SK-N-SH (cell line): ENCODE measurements at regions not wholly inside any gene's neighbourhood (a gene's known extent, or its start where the extent isn't known, plus 50 kb on each side); places are given as distances from the start of the nearest gene placed in this dataset.

Experiments used
- CTCF ChIA-PET: fragments of 300-600, 350-600 bp; formaldehyde crosslinking; extraction: SDS; loops from one replicate; lab custom pipeline; 2021; lab: Yijun Ruan, JAX
- POLR2A ChIA-PET: fragments of 350-600 bp; sonication (Branson Sonifier 250); formaldehyde crosslinking; extraction: SDS; loops from one replicate; lab custom pipeline; 2020; ENCODE audit warnings: antibody characterized with exemption, inconsistent platforms; lab: Yijun Ruan, JAX
- DNase-seq: peaks from one replicate; pipeline ENCODE4 v3.0.0; 2012
- H2AFZ ChIP-seq: fragments of 200-600 bp; sonication (generic); 2 replicates; pipeline ENCODE4 v1.8.1; 2016; ENCODE audit warnings: antibody characterized with exemption, mild to moderate bottlenecking, low read depth
- H3F3A ChIP-seq: fragments of 200-600 bp; sonication (generic); replicated peaks from 2 replicates; pipeline ENCODE3; 2016; ENCODE audit warnings: antibody characterized with exemption, mild to moderate bottlenecking; ENCODE audit not compliant: insufficient read depth
- H3K27ac ChIP-seq, 2 experiments: fragments of 200-500 bp in 1 of 2; fragments of 200-600 bp in 1 of 2; sonication (Bioruptor generic) in 1 of 2; sonication (generic), shearing (Covaris generic) in 1 of 2; 2 replicates each; pipeline versions ENCODE4 v1.5.1 to v1.6.1; 2014 to 2016; ENCODE audit warnings: low read depth in 2 of 2, inconsistent platforms in 1 of 2, low read length in 1 of 2, mild to moderate bottlenecking in 1 of 2, mixed read lengths in 1 of 2
- H3K27me3 ChIP-seq: fragments of 200-600 bp; sonication (generic), shearing (Covaris generic); 2 replicates; pipeline ENCODE4 v1.6.1; 2016; ENCODE audit warnings: mixed run types; ENCODE audit not compliant: insufficient read depth
- H3K36me3 ChIP-seq, 2 experiments: fragments of 200-500 bp in 1 of 2; fragments of 200-600 bp in 1 of 2; sonication (Bioruptor generic) in 1 of 2; sonication (generic) in 1 of 2; replicated peaks in 1 of 2; 2 replicates each; pipeline versions ENCODE3 to v1.5.1; 2014 to 2016; ENCODE audit warnings: low read length in 1 of 2, mild to moderate bottlenecking in 1 of 2; ENCODE audit not compliant: insufficient read depth in 2 of 2, control insufficient read depth in 1 of 2
- H3K4me1 ChIP-seq, 2 experiments: fragments of 200-500 bp in 1 of 2; fragments of 200-600 bp in 1 of 2; sonication (Bioruptor generic) in 1 of 2; sonication (generic), shearing (Covaris generic) in 1 of 2; 2 replicates each; pipeline versions ENCODE4 v1.5.1 to v1.6.1; 2014 to 2016; ENCODE audit warnings: low read depth in 1 of 2, low read length in 1 of 2, mixed run types in 1 of 2; ENCODE audit not compliant: insufficient read depth in 2 of 2, control insufficient read depth in 1 of 2
- H3K4me2 ChIP-seq: fragments of 200-600 bp; sonication (generic), shearing (Covaris generic); 2 replicates; pipeline ENCODE4 v1.6.1; 2017; ENCODE audit warnings: mixed run types
- H3K4me3 ChIP-seq, 2 experiments: fragments of 200-500 bp in 1 of 2; fragments of 200-600 bp in 1 of 2; sonication (Bioruptor generic) in 1 of 2; sonication (generic), shearing (Covaris generic) in 1 of 2; 2 replicates each; pipeline versions ENCODE4 v1.5.1 to v1.8.1; 2014 to 2016; ENCODE audit warnings: low read depth in 2 of 2, inconsistent platforms in 1 of 2, low read length in 1 of 2, mild to moderate bottlenecking in 1 of 2, mixed read lengths in 1 of 2, moderate library complexity in 1 of 2
- H3K79me2 ChIP-seq: fragments of 200-600 bp; sonication (generic); 2 replicates; pipeline ENCODE4 v1.8.1; 2017; ENCODE audit warnings: mild to moderate bottlenecking; ENCODE audit not compliant: insufficient read depth
- H3K9ac ChIP-seq: fragments of 200-600 bp; sonication (generic); 2 replicates; pipeline ENCODE4 v1.6.1; 2017; ENCODE audit warnings: mixed run types
- H3K9me2 ChIP-seq: fragments of 200-600 bp; sonication (generic); 2 replicates; pipeline ENCODE4 v1.6.1; 2017; ENCODE audit warnings: mixed run types
- H3K9me3 ChIP-seq: fragments of 200-600 bp; sonication (generic); 2 replicates; pipeline ENCODE4 v1.6.1; 2017; ENCODE audit warnings: mixed run types, mild to moderate bottlenecking, moderate library complexity
- H4K20me1 ChIP-seq: fragments of 200-600 bp; sonication (generic); 2 replicates; pipeline ENCODE4 v1.6.1; 2017; ENCODE audit warnings: mild to moderate bottlenecking, mixed run types; ENCODE audit not compliant: insufficient read depth
- CTCF ChIP-seq: fragments of 200-600 bp; sonication (generic); IDR thresholded peaks from 2 replicates; pipeline ENCODE4 v1.6.1; 2017; ENCODE audit warnings: antibody characterized with exemption, mild to moderate bottlenecking, moderate library complexity
- FOXM1 ChIP-seq: IDR thresholded peaks from 2 replicates; pipeline ENCODE4 v1.4.0; 2012; ENCODE audit warnings: low read depth, mild to moderate bottlenecking
- GABPA ChIP-seq: IDR thresholded peaks from 2 replicates; pipeline ENCODE4 v1.4.0; 2012; ENCODE audit warnings: low read depth, mild to moderate bottlenecking
- GATA2 ChIP-seq: sonication (generic); formaldehyde crosslinking; IDR thresholded peaks from 2 replicates; pipeline ENCODE4 v1.5.0; 2020; ENCODE audit warnings: mild to moderate bottlenecking, missing genetic modification reagents
- MEF2A ChIP-seq: IDR thresholded peaks from 2 replicates; pipeline ENCODE4 v1.4.0; 2012; ENCODE audit warnings: low read depth, borderline replicate concordance
- MXI1 ChIP-seq: IDR thresholded peaks from 2 replicates; pipeline ENCODE4 v1.6.1; 2012; ENCODE audit warnings: mild to moderate bottlenecking, low read depth, low read length, improper control_type of control experiment
- NFIC ChIP-seq: IDR thresholded peaks from 2 replicates; pipeline ENCODE4 v1.4.0; 2012; ENCODE audit warnings: borderline replicate concordance
- NRF1 ChIP-seq: IDR thresholded peaks from 2 replicates; pipeline ENCODE4 v1.6.1; 2012; ENCODE audit warnings: low read depth, mild to moderate bottlenecking, low read length
- PBX3 ChIP-seq: IDR thresholded peaks from 2 replicates; pipeline ENCODE4; 2012
- POLR2AphosphoS5 ChIP-seq: IDR thresholded peaks from 2 replicates; pipeline ENCODE4 v1.6.1; 2012; ENCODE audit warnings: low read depth, low read length
- REST ChIP-seq: IDR thresholded peaks from 2 replicates; pipeline ENCODE4 v1.6.1; 2012; ENCODE audit warnings: mild to moderate bottlenecking, low read depth, low read length, moderate library complexity
- SMC3 ChIP-seq: IDR thresholded peaks from 2 replicates; pipeline ENCODE4 v1.6.1; 2012; ENCODE audit warnings: low read depth, low read length, improper control_type of control experiment
- TAF1 ChIP-seq: IDR thresholded peaks from 2 replicates; pipeline ENCODE4 v1.6.1; 2012; ENCODE audit warnings: low read depth, mild to moderate bottlenecking, low read length, moderate library complexity, borderline replicate concordance
- TEAD4 ChIP-seq: IDR thresholded peaks from 2 replicates; pipeline ENCODE4 v1.4.0; 2012; ENCODE audit warnings: mild to moderate bottlenecking, borderline replicate concordance; ENCODE audit not compliant: insufficient read depth
- USF1 ChIP-seq: IDR thresholded peaks from 2 replicates; pipeline ENCODE4 v1.4.0; 2012; ENCODE audit warnings: low read depth, borderline replicate concordance
- USF2 ChIP-seq: fragments of 150-350 bp; IDR thresholded peaks from 2 replicates; pipeline ENCODE4 v1.6.1; 2017; ENCODE audit warnings: antibody characterized with exemption, low read length, low read depth, borderline replicate concordance
- WGBS: methylation state at CpG from one replicate; pipeline ENCODE4 v1.1.6; 2017; ENCODE audit warnings: low lambda C conversion rate; 5-methylcytosine and 5-hydroxymethylcytosine counted together
- TF ChIP-seq, protein P1 (sequence below): IDR thresholded peaks from 2 replicates; pipeline ENCODE4 v1.4.0; 2012; ENCODE audit warnings: low read depth
- TF ChIP-seq, protein P2 (sequence below): IDR thresholded peaks from 2 replicates; pipeline ENCODE4 v1.4.0; 2012; ENCODE audit warnings: low read depth, borderline replicate concordance

DNA sequence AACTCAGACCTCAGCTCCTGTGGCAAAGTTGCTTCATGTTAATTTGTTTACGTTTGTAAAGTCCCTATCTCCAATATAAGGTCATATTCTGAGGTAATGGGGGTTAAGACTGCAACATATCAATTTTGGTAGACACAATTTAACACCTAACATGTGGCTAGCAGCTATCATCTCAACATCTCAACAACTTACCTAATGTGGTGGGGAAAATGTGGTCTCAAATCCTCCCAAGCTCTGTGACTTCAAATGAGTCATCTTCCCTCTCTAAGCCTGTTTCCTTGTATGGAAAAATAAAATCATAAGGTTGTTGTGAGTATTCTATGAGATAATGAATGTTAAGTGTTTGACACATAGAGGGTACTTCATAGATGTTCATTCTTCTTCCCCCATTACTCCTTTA, 443.3 kb downstream of the CDK5RAP2 start:
- CTCF ChIA-PET: no interaction called here
- no peaks in the 10 kb centered on the region for H3K9me2 ChIP-seq
- TF ChIP-seq TEAD4 (no peak), USF1 (no peak), GABPA (no peak), SMC3 (no peak), REST (no peak), NFIC (no peak), MEF2A (no peak), TAF1 (no peak), NRF1 (no peak), GATA2 (CRISPR knock-in tag) (no peak), CTCF (no peak), PBX3 (no peak), POLR2AphosphoS5 (no peak), FOXM1 (no peak), USF2 (no peak), MXI1 (no peak)
- TF ChIP-seq, protein P1, sequence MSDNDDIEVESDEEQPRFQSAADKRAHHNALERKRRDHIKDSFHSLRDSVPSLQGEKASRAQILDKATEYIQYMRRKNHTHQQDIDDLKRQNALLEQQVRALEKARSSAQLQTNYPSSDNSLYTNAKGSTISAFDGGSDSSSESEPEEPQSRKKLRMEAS: no peak
- TF ChIP-seq, protein P2, sequence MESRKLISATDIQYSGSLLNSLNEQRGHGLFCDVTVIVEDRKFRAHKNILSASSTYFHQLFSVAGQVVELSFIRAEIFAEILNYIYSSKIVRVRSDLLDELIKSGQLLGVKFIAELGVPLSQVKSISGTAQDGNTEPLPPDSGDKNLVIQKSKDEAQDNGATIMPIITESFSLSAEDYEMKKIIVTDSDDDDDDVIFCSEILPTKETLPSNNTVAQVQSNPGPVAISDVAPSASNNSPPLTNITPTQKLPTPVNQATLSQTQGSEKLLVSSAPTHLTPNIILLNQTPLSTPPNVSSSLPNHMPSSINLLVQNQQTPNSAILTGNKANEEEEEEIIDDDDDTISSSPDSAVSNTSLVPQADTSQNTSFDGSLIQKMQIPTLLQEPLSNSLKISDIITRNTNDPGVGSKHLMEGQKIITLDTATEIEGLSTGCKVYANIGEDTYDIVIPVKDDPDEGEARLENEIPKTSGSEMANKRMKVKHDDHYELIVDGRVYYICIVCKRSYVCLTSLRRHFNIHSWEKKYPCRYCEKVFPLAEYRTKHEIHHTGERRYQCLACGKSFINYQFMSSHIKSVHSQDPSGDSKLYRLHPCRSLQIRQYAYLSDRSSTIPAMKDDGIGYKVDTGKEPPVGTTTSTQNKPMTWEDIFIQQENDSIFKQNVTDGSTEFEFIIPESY: no peak
- no peak for DNase-seq
- H3K4me1 ChIP-seq: no peaks in the 10 kb centered on the region
- H3K9me3 ChIP-seq: no peaks in the 10 kb centered on the region
- H3F3A ChIP-seq: no peaks in the 10 kb centered on the region
- H3K36me3 ChIP-seq: no peaks in the 10 kb centered on the region
- WGBS: 14% methylated on average over 1 of the region's 1 CpG
- H4K20me1 ChIP-seq: no peaks in the 10 kb centered on the region
- H3K4me2 ChIP-seq: no peak overlapping the region
- H3K4me3 ChIP-seq: no peak overlapping the region
- POLR2A ChIA-PET: no interaction called here
- no peaks in the 10 kb centered on the region for H3K79me2 ChIP-seq
- no peak overlapping the region for H3K9ac ChIP-seq
- no peak overlapping the region for H3K27ac ChIP-seq
- H3K27me3 ChIP-seq: no peaks in the 10 kb centered on the region
- no peak overlapping the region for H2AFZ ChIP-seq
